ENCODE measurements at regions not wholly inside any gene's neighbourhood (a gene's known extent, or its start where the extent isn't known, plus 50 kb on each side); places are given as distances from the start of the nearest gene placed in this dataset.

GRCh38 chr15:35857567-35858226, 311.7 kb upstream of the DPH6 start:
- no peak for DNase-seq (ENCODE audit: low read depth in 3 of 3)

GRCh38 chr15:35858707-35859106, 312.7 kb upstream of the DPH6 start:
- DNase-seq (ENCODE audit: low read depth in 3 of 3) = no peak

DNA sequence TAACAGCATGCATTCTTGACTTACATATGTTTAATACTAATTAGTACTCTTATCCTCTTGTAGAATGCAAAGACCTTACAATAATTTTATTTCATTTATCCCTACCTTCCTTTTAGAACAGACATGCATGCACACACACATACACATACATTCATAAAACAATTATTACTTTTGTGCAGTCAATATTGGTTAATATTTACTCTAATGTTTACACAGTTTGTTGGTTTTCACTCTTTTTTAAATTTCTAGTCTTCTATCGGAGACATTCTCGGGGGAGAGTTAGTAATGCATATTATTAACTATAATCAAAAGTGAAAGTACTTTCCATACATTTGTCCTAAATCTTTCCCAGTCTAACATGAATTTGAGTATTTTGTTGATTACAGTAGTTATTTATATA, 317.7 kb upstream of the DPH6 start:
- no peak for DNase-seq (ENCODE audit: low read depth in 3 of 3)

- DNase-seq (ENCODE audit: low read depth in 3 of 3) = no peak
Measured at GRCh38 chr15:35867356-35867755, 321.4 kb upstream of the DPH6 start.

DNA sequence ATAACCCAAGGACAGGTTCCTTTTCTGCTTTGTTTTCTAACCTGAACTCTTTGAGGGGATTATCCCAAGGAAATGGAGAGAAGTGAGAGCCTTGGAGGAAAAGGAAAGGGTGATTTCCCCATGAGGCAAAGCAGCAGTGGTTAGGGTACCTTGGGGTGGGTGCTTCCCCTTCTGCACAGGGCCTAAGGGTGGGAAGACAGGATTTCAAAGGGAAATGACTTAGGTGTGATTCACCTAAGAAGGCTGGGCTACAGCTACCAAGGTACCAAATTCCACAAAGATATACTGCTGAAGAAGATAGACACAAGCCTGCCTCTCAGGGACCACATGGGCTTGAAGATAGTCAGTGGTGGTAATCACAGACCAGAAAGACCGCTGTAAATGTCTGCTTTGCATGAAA, 325.3 kb upstream of the DPH6 start:
- no peak for DNase-seq (ENCODE audit: low read depth in 3 of 3)

DNA sequence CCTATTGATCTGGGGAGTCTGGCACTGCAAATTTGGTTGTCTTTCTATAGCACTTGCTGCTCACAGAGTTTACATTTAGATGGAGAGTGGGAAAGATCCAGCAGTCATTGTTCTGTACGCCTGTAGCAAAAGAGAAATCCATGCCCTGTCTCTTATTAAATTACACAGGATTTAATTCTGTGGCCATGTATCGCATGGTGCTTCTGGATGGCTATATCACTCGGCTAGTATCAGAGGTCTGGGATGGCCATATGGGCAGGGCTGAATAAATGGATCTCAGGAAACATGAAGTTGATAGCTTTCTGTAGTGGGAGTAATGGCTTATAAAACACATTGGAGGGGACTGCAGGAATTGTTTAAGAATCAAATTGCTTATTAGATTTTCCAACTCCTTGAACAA, 325.8 kb upstream of the DPH6 start:
- DNase-seq (ENCODE audit: low read depth in 3 of 3) = no peak

- DNase-seq (ENCODE audit: low read depth in 3 of 3) = no peak
Measured at GRCh38 chr15:35872577-35872976, 326.6 kb upstream of the DPH6 start.

GRCh38 chr15:35874260-35874905, 328.4 kb upstream of the DPH6 start:
- DNase-seq (ENCODE audit: low read depth in 3 of 3) = no peak

DNA sequence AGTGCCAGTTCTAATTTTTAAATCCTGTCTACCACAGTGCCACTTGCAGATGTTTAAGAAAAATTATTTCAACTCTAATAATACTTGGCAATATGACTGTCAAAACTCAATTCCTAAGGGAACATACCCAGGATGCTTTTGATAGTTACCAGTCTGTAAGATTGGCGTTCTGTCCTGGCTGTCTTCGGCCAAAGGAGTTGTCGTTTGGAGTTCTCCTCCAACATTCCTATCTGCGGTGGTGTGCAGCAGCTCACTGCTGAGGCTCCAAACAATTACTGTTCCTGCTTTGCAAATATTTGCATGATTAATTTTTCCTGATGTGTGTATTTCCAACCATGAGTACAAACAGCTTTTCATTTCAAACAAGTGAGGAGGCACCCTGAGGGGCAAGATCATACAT, 330.8 kb upstream of the DPH6 start:
- no peak for DNase-seq (ENCODE audit: low read depth in 3 of 3)

- DNase-seq (ENCODE audit: low read depth in 3 of 3) = no peak
Measured at GRCh38 chr15:35880896-35881295, 334.9 kb upstream of the DPH6 start.

GRCh38 chr15:35885870-35886269, 339.9 kb upstream of the DPH6 start:
- DNase-seq (ENCODE audit: low read depth in 3 of 3) = no peak

DNA sequence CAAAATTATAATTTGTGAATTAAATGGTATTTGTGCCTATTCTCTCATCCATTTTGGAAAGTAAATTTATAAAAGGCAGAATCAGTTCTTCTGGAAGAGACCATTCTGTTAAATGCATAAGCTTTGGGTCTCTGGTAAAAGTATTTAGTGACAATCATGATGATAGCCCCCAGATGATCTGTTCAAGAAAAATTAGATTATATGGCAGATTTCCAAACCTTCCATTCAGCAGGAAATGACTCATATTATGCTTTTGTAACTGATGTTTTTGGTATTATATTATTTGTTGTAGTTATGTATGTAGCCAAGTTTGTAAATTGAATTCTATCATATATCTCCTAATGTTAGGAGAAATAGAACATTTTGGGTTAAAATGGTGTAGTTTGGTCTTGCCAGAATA, 340.8 kb upstream of the DPH6 start:
- DNase-seq (ENCODE audit: low read depth in 3 of 3) = no peak

GRCh38 chr15:35888815-35889214, 342.9 kb upstream of the DPH6 start:
- DNase-seq (ENCODE audit: low read depth in 3 of 3) = no peak

- no peak for DNase-seq (ENCODE audit: low read depth in 3 of 3)
Measured at GRCh38 chr15:35907511-35907910, 361.5 kb upstream of the DPH6 start.

- no peak for DNase-seq (ENCODE audit: low read depth in 3 of 3)
Measured at GRCh38 chr15:35909414-35909813, 363.4 kb upstream of the DPH6 start.

GRCh38 chr15:35910227-35910626, 364.3 kb upstream of the DPH6 start:
- DNase-seq (ENCODE audit: low read depth in 3 of 3) = no peak

DNA sequence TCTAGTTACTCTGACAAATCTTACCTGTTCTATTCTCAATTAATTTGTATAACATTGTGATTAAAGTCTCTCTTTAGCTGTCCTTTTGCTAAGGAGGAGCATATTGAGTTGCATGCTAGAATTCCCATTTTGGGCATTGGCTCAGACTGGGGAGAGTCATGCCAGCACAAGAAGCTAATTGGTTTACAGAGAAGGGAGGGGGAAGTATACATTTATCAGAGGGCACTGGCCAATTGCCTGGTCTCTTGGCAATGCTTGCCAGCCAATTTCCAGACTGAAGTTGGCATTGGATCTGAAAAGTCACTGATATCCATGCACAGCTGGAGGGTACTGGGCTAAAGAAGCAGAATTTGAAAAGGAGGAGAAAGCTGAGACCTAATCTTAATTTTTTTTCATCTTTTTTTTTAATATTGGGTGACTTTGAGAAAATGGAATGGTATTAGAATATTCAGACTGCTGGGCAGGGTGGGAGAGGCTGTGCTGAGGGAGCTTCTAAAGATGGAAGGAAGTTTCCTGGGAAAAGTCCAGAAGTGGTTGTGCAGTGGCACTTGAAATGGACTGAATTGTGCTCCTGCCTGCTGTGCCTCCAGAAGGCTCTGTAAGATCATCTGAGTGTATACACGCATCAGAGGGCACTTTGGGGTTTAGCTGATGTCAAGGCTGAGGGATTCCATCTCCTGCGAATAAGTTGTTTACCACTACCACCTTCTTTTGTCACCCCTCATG, 365.2 kb upstream of the DPH6 start:
- no peak for DNase-seq (ENCODE audit: low read depth in 3 of 3)

GRCh38 chr15:35912196-35912595, 366.2 kb upstream of the DPH6 start:
- no peak for DNase-seq (ENCODE audit: low read depth in 3 of 3)

- no peak for DNase-seq (ENCODE audit: low read depth in 3 of 3)
Measured at GRCh38 chr15:35914573-35914972, 368.6 kb upstream of the DPH6 start.

DNA sequence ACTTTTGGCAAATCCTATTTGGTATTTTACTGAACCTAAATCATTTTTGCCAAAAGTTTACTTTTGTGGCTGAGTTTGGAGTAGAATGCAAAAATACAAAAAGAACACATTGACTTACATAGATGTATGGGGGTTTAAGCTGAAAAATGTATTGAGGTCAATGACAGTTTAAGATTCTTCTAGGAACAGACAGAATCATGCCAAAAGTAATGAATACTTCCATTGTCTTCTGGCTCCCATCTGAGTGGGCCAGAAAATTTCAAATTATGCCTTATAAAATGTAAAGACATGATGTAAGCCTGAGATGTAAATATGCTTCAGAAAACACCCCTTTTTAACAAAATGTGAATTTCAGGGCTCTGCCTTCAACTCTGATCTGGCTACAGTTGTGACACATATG, 375.1 kb upstream of the DPH6 start:
- DNase-seq (ENCODE audit: low read depth in 3 of 3) = no peak

DNA sequence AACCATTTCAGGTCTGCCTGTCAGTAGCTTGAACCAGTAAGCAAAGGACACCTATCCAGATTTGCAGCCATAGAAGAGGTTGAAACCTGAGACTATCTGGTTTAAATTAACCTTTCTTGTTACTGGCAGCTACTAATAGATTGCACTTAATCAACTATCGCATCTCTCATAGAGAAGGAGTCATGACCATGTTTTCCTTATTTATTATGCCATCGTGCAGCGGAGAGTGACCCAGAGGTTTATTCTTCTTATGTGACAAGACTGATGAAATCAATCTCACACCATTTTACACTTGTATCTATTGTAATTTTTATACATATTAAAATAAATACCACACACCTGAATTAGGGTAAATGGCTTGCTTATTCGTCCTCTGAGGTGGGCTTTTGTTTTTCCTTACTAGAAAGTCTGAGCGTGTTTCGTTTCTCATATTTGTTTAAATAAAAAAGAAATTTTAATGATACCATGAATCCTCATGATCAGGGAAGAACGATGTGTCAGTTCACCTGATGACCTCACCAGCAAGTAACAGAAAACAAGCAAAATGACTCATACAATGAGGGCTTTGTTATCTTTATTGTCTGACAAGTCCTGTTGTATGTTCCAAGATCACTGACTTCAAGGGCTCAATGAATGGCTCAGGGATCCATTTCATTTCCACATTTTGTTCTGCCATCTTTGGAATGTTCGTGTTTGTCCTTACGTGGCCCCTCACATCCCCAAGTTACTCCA, 379.5 kb upstream of the DPH6 start:
- DNase-seq (ENCODE audit: low read depth in 3 of 3) = no peak

DNA sequence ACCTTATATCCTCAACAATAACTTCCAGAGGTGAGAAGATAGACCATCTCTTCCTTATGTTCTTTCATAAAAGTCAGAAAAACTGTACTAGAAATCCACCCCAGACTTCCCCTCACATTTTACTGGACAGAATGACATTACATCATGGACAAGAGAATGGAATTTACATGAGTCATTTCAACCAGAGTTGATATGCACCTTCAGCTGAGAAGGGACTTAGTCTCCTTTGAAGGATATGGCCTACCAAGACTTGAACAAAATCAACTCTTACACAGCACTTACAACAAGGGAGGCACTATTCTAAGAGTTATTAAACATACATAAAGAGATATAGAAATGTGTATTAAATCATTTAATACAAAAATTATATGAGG, 380.0 kb upstream of the DPH6 start:
- no peak for DNase-seq (ENCODE audit: low read depth in 3 of 3)

DNA sequence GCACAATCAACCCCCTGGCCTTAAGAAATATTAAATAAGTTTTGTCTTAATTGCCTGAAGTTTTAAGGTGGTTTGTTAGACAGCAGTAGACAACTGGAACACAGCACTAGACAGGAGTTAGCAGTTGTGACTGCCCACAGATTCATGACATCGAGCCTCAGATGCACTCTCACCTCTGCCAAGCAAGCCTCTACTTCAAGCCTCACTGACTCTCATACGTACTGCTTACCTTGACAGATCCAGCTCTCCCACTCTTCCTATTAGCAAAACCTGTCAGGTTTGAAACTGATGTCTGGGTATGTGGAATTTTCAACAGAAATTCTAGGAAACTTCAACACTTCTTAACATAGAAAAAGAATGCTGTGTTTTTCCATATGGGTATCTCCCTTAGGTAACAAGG, 382.9 kb upstream of the DPH6 start:
- no peak for DNase-seq (ENCODE audit: low read depth in 3 of 3)

All from stimulated activated CD4-positive, alpha-beta T cell treated with anti-CD3 and anti-CD28 coated beads, TNF-alpha, amount 100 ng/mL, for 48 hours (primary cell).